ENCODE measurements at regions not wholly inside any gene's neighbourhood (a gene's known extent, or its start where the extent isn't known, plus 50 kb on each side); places are given as distances from the start of the nearest gene placed in this dataset.
A peak's percentile ranks its signal among the peaks of the same experiment; 100 is the strongest.
"Not testable (repeated sequence)": the region's sequence is repeated elsewhere in the genome, so short reads cannot be mapped to it uniquely, and the experiment has no call there.

GRCh38 chr12:94916663-94917062 is 86.8 kb downstream of the NDUFA12 start:
- TF ChIP-seq CTCF (IDR thresholded peaks at IDR 0.05; ENCODE audit: low read depth, low read length, missing control alignments) = no peak
- in situ Hi-C loops (cut with HindIII; ENCODE audit: low sequenced_read_pairs) = no loop called here
- H3K4me3 ChIP-seq (ENCODE audit: low read depth, low read length) = no peak overlapping the region
- no peak for DNase-seq (ENCODE audit: low read depth)

GRCh38 chr12:94909663-94910062 is 93.8 kb downstream of the NDUFA12 start:
- no peak for TF ChIP-seq CTCF (IDR thresholded peaks at IDR 0.05; ENCODE audit: low read depth, low read length, missing control alignments)
- DNase-seq (ENCODE audit: low read depth) = no peak
- in situ Hi-C loops (cut with HindIII; ENCODE audit: low sequenced_read_pairs) = no loop called here
- no peak overlapping the region for H3K4me3 ChIP-seq (ENCODE audit: low read depth, low read length)

GRCh38 chr12:94905749-94906148 is 97.7 kb downstream of the NDUFA12 start:
- DNase-seq (ENCODE audit: low read depth); in situ Hi-C loops (cut with HindIII; ENCODE audit: low sequenced_read_pairs); H3K4me3 ChIP-seq (ENCODE audit: low read depth, low read length): not testable (repeated sequence)

- in situ Hi-C loops (cut with HindIII; ENCODE audit: low sequenced_read_pairs) = no loop called here
- no peak overlapping the region for H3K4me3 ChIP-seq (ENCODE audit: low read depth, low read length)
- TF ChIP-seq CTCF (IDR thresholded peaks at IDR 0.05; ENCODE audit: low read depth, low read length, missing control alignments) = no peak
- no peak for DNase-seq (ENCODE audit: low read depth)
Observed at GRCh38 chr12:94900496-94900895, 103.0 kb downstream of the NDUFA12 start.

- H3K4me3 ChIP-seq (ENCODE audit: low read depth, low read length) = no peak overlapping the region
- TF ChIP-seq CTCF (IDR thresholded peaks at IDR 0.05; ENCODE audit: low read depth, low read length, missing control alignments) = peak; percentile 42
- no peak for DNase-seq (ENCODE audit: low read depth)
- in situ Hi-C loops (cut with HindIII; ENCODE audit: low sequenced_read_pairs) = no loop called here
Observed at GRCh38 chr12:94898388-94898787, 105.1 kb downstream of the NDUFA12 start.

GRCh38 chr12:94892544-94893267 is 110.8 kb downstream of the NDUFA12 start:
- H3K4me3 ChIP-seq (ENCODE audit: low read depth, low read length) = no peak overlapping the region
- no peak for DNase-seq (ENCODE audit: low read depth)
- in situ Hi-C loops (cut with HindIII; ENCODE audit: low sequenced_read_pairs) = no loop called here
- no peak for TF ChIP-seq CTCF (IDR thresholded peaks at IDR 0.05; ENCODE audit: low read depth, low read length, missing control alignments)

GRCh38 chr12:94889445-94890210 is 113.9 kb downstream of the NDUFA12 start:
- in situ Hi-C loops (cut with HindIII; ENCODE audit: low sequenced_read_pairs) = no loop called here
- no peak overlapping the region for H3K4me3 ChIP-seq (ENCODE audit: low read depth, low read length)
- DNase-seq (ENCODE audit: low read depth) = no peak
- TF ChIP-seq CTCF (IDR thresholded peaks at IDR 0.05; ENCODE audit: low read depth, low read length, missing control alignments) = no peak

All from astrocyte of the cerebellum (primary cell).